ENCODE measurements at regions not wholly inside any gene's neighbourhood (a gene's known extent, or its start where the extent isn't known, plus 50 kb on each side); places are given as distances from the start of the nearest gene placed in this dataset.

- WGBS, 2 donors = 48 to 63% methylated on average over 4 of the region's 4 CpGs
- no peaks in the 10 kb centered on the region for H3K4me1 ChIP-seq
- H3K36me3 ChIP-seq (replicated peaks in 1 of 2; ENCODE audit: insufficient read depth in 1 of 2, low read depth in 2 of 2) = no peaks in the 10 kb centered on the region
- ATAC-seq = no peak
- no peak overlapping the region for H3K27ac ChIP-seq
- no peaks in the 10 kb centered on the region for H3K27me3 ChIP-seq
- no peak overlapping the region for H3K4me3 ChIP-seq
- DNase-seq = no peak
- peaks cover 0 to 3% (median 0%) of the 10 kb centered on the region in 3 donors for H3K9me3 ChIP-seq
- no peak for TF ChIP-seq POLR2A (IDR thresholded peaks at IDR 0.05)
- TF ChIP-seq CTCF (IDR thresholded peaks at IDR 0.05) = no peak
- intact Hi-C loops (cut with DNase I) = no loop called here
Measured at GRCh38 chr3:189092547-189092946, 79.2 kb upstream of the TPRG1 start.

- 46 to 49% methylated on average over 6 of the region's 6 CpGs for WGBS, 2 donors
- no peaks in the 10 kb centered on the region for H3K9me3 ChIP-seq
- H3K4me3 ChIP-seq = no peak overlapping the region
- TF ChIP-seq POLR2A (IDR thresholded peaks at IDR 0.05) (no peak), CTCF (IDR thresholded peaks at IDR 0.05) (no peak)
- intact Hi-C loops (cut with DNase I) = no loop called here
- H3K4me1 ChIP-seq = no peaks in the 10 kb centered on the region
- H3K27ac ChIP-seq = no peak overlapping the region
- H3K36me3 ChIP-seq (replicated peaks in 1 of 2; ENCODE audit: insufficient read depth in 1 of 2, low read depth in 2 of 2) = no peaks in the 10 kb centered on the region
- H3K27me3 ChIP-seq = no peaks in the 10 kb centered on the region
- DNase-seq (no peak), ATAC-seq (no peak)
Measured at GRCh38 chr3:189094539-189094938, 77.2 kb upstream of the TPRG1 start.

- Histone ChIP-seq H3K4me1 (no peaks in the 10 kb centered on the region), H3K27ac (no peak overlapping the region), H3K27me3 (no peaks in the 10 kb centered on the region), H3K4me3 (no peak overlapping the region), H3K9me3 (no peaks in the 10 kb centered on the region), H3K36me3 (replicated peaks in 1 of 2; ENCODE audit: insufficient read depth in 1 of 2, low read depth in 2 of 2) (no peaks in the 10 kb centered on the region)
- no peak for ATAC-seq
- WGBS, 2 donors = 52 to 60% methylated on average over 1 of the region's 1 CpG
- intact Hi-C loops (cut with DNase I) = no loop called here
- TF ChIP-seq POLR2A (IDR thresholded peaks at IDR 0.05) = no peak
- DNase-seq = no peak
Measured at GRCh38 chr3:189096092-189096491, 75.7 kb upstream of the TPRG1 start.

- intact Hi-C loops (cut with DNase I) = no loop called here
- Histone ChIP-seq H3K27me3 (no peaks in the 10 kb centered on the region), H3K9me3 (no peaks in the 10 kb centered on the region), H3K36me3 (replicated peaks in 1 of 2; ENCODE audit: insufficient read depth in 1 of 2, low read depth in 2 of 2) (no peaks in the 10 kb centered on the region), H3K4me3 (no peak overlapping the region), H3K27ac (peak overlapping the region in 1 of 4 donors; percentile 30), H3K4me1 (no peaks in the 10 kb centered on the region)
- DNase-seq (peak; percentile 19 to 49 (median 37)), ATAC-seq (peak; percentile 59)
- no peak for TF ChIP-seq POLR2A (IDR thresholded peaks at IDR 0.05)
- TF ChIP-seq CTCF (IDR thresholded peaks at IDR 0.05) = no peak
- 71 to 82% methylated on average over 11 to 12 of the region's 12 CpGs for WGBS, 2 donors
Measured at GRCh38 chr3:189099031-189099471, 72.7 kb upstream of the TPRG1 start.

GRCh38 chr3:189099505-189100290 is 72.1 kb upstream of the TPRG1 start:
- ATAC-seq (no peak), DNase-seq (peak in 1 of 4 donors; percentile 3)
- Histone ChIP-seq H3K4me1 (no peaks in the 10 kb centered on the region), H3K9me3 (no peaks in the 10 kb centered on the region), H3K4me3 (no peak overlapping the region), H3K36me3 (replicated peaks in 1 of 2; ENCODE audit: insufficient read depth in 1 of 2, low read depth in 2 of 2) (no peaks in the 10 kb centered on the region), H3K27ac (peak overlapping the region in 1 of 4 donors; percentile 30), H3K27me3 (no peaks in the 10 kb centered on the region)
- WGBS, 2 donors = 62 to 65% methylated on average over 12 of the region's 12 CpGs
- intact Hi-C loops (cut with DNase I) = no loop called here
- TF ChIP-seq POLR2A (IDR thresholded peaks at IDR 0.05) = no peak
- no peak for TF ChIP-seq CTCF (IDR thresholded peaks at IDR 0.05)
